NCI-H226 (cell line): ENCODE measurements at regions not wholly inside any gene's neighbourhood (a gene's known extent, or its start where the extent isn't known, plus 50 kb on each side); places are given as distances from the start of the nearest gene placed in this dataset.

ENCODE experiments used
- DNase-seq: peaks from one replicate; pipeline ENCODE4 v3.0.0-alpha.2; 2015

DNA sequence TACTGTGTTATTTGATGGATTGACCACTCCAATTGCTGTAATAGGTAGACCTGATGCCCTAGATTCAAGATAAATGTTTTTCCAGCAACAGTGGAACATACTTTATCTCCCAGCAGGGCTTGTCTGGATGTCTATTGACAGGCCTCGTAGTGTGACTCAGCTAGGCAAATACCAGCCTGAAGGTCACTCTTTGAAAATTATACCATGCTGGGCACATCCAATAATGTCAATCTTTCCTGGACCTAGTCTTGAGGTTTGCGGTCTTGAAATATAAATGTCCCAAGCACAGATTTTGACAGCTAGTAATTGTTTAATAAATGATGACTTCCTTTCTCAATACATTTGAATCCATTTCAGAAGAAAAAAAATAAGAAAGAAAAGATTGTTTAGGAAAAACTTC lies 1138.0 kb upstream of the TMPRSS15 start:
- no peak for DNase-seq

DNA sequence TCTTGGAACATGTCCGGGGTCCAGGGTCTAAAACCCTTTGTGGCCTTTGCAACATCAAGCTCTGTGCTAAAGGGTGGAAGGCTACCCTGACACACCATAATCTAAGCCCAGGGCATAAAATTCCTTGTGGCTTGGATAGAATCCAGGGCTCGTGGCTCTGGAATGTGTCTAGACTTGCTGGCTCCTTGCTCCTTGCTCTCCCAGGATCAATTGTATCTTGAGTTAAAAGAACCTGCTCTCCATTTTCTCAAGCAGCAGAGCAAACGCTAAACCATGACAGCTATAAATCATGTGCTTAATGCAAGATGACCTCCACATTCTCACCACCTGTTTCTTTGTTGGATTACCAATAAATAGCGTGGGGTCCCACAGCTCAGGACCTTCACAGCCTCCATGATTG lies 1140.9 kb upstream of the TMPRSS15 start:
- peak; percentile 33 for DNase-seq

- DNase-seq, result no peak
These were observed 1144.6 kb upstream of the TMPRSS15 start for GRCh38 chr21:19547951-19548840.

- no peak for DNase-seq
These were observed 1150.5 kb upstream of the TMPRSS15 start for GRCh38 chr21:19553919-19554615.

DNA sequence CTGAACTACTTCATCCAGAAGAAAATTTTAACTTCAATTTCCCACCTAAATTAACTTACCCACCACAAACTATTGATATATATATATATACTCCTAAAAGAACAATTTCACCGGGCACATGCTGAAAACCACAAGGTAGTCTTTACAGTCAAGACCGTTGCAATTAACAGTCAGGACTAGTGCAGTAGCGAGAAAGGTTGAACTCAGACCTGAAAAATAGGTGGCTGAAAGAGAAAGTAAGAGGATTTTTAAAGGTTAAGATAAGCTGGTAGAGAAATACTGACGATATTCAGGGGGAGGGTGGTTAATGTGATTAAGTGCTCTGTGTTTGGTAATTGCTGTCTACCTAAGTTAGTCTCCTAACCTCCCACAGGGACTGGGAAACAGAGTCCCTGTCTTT lies 1153.5 kb upstream of the TMPRSS15 start:
- no peak for DNase-seq

GRCh38 chr21:19557488-19557887 lies 1153.9 kb upstream of the TMPRSS15 start:
- no peak for DNase-seq

DNA sequence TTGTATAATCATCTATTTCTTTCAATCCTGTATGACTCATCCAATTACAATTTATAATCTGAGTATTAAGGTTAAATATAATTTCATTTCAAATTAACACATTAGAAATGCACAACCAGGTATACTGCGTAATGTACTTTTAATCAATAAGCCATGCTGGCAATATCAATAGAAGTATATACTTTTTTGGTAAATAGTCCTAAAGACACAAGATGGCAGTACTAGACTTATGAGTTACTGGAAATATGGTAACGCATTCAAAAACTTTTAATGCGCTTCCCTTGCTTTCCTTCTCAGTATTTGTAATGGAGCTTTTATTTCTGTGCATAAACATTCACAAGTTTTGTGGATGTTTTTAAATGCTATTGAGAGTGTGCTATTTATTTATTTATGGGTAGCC lies 1162.0 kb upstream of the TMPRSS15 start:
- no peak for DNase-seq

DNA sequence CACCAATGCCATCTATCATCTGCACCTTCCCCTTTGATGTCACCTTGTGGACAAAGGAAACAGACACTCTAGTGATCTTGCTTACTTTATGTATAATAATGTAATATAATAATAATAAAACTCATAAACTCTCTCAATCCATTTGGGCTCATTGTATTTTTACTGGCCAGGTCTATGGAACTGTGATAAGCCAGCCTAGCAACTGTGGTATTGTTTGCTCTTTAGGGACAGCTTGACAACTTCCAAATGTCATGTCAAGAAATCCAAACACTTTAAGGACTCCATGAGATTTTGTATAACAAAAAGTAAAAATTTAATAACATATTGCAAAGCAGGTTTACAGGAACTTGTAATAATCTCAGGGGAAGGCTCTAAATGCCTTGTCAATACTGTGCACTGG lies 1163.4 kb upstream of the TMPRSS15 start:
- DNase-seq, result no peak

DNA sequence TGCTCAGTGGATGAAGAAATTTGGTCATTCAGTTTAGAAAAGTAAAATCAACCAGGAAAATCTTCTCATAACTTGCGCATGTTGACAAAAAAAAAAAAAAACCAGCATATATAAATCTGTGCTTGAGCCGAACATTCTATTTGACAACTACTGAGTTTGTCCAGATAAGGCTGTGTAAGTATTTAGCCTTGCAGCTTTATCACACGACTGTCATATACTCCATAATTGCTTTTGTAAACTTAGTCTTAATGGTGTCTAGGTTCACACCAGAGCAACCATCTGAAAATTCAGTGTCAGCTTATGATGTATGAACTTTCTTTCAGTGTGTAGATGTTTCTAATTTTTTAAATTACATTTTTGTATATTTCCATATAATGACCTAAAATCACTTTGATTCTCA lies 1173.8 kb upstream of the TMPRSS15 start:
- no peak for DNase-seq

- no peak for DNase-seq
These were observed 1186.5 kb upstream of the TMPRSS15 start for GRCh38 chr21:19590044-19590443.

DNA sequence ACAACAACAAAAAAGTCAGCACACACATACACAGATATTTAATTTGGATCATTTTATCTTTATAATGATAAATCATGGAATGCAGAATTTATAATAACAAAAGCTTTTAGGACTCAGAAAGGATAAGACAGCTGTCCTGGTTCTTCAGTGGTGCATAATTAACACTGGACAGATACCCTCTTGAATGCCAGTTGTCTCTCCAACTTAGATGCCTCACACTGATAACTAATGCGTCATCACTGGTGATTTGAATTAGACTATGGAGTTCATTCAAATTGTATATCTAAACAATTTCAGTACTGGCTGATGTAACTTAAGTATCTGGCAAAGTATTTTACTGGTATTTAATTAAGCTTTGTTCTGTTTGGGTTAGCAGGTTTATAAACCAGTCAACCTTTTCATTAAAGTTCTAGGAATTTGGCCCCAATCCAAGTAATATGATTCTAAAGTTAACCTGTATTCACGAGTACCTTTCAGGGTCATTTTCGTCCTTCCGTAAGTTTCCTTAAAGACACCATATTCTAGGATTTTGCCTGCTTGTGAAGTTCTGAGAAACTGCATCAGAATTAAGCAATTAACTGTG lies 1199.5 kb upstream of the TMPRSS15 start:
- no peak for DNase-seq

- DNase-seq, result peak; percentile 51
These were observed 1204.6 kb upstream of the TMPRSS15 start for GRCh38 chr21:19608101-19608621.

DNA sequence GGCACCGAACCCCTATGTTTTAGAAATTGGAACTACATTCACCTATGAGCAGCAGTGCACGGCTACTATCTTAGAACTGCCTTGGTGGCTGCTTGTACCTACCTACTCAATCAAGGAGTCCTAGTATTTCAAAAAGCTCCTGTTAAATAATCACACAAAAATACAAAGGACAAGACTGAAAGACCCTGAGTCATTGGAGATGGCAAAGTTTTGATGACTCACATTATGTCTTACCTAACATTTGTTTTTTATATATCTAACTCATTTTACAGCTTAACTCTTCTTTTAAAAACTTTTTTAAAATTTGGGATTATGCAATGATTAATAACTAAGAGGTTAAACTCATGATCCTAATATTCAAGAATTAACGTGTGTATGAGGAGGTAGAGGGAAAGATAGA lies 1206.0 kb upstream of the TMPRSS15 start:
- DNase-seq, result no peak

DNA sequence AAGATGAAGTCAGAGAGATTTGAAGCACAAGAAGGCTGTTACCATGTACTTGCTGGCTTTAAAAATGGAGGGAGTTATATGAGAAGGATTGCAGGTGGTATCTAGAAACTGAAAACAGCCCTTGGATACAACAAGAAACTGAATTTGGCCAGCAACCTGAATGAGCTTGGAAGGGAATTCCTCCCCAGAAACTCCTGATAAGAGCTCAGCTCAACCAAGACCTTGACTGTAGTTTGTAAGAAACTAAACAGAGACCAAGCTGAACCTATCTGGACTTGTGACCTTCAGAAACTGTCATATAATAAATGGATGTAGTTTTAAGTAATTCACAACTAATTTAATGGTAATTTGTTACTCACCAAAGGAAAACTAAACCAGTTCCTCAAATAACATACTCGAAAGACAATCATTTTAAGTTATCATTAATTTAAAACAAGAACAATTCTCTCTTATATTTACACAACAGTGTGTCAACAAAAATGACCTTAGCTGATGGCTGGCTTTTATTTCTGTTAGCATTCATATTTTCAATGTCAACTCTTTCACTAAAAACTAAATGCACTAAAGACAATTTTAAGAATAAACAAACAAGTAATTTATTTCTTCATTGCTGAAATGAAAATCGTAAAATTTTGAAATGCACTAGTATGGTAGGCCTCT lies 1218.4 kb upstream of the TMPRSS15 start:
- DNase-seq, result no peak

DNA sequence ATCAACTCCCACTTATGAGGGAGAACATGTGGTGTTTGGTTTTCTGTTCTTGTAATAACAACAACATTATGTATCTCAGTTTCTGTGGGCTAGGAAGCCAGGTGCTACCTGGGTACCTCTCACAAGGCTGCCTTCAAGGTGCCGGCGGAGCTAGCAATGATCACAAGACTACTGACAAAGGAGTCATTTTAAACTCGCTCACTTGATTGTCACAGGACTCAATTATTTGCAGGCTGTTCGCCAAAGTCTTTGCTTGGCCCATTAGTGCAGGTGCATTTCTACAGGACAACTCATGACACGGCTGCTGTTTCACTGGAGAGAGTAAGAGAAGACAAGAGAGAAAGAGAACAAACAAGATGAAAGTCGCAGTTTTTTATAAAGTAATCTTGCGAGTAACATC lies 1237.4 kb upstream of the TMPRSS15 start:
- no peak for DNase-seq

- DNase-seq, result peak; percentile 49
These were observed 1244.8 kb upstream of the TMPRSS15 start for GRCh38 chr21:19648391-19648790.

GRCh38 chr21:19683492-19683891 lies 1279.9 kb upstream of the TMPRSS15 start:
- DNase-seq, result no peak

DNA sequence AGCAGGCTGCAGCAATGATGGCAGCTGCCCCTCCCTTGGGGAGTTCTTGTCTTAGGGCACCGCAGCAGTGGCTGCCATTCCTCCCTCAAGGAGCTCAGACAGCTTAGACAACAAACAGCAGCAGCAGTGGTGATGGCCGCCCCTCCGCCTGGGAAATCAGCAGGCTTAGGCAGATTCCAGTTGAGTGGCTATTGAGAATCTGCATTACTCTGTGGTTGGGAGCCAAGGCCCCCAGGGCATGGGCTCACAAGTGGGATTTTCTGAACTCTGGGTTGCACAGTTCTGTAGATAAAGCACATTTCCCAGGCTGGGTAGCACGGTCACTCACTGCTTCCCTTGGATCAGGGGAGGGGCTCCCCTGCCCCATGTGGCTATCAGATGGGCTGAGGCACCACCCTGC lies 1280.7 kb upstream of the TMPRSS15 start:
- no peak for DNase-seq

GRCh38 chr21:19692231-19692630 lies 1288.6 kb upstream of the TMPRSS15 start:
- DNase-seq, result no peak

GRCh38 chr21:19695796-19696195 lies 1292.2 kb upstream of the TMPRSS15 start:
- DNase-seq, result no peak

GRCh38 chr21:19700476-19700875 lies 1296.9 kb upstream of the TMPRSS15 start:
- no peak for DNase-seq

DNA sequence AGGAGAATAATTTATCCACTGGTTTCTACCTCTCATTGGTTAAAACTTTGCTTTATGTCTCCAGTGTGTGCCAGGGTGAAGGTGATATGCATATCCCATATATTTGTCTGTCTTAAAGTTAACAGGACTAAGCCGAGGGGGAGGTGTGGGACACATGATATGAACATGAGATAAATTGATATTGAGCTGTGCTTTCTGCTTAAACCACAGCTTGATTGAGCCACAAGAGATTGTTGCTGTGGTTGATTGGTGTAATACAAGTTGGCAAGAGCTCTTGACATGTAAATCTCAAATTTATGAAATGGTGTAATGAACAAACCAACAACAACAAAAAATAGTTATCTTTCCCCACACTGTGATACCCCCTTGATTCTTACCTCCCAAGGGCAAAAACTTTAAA lies 1295.5 kb upstream of the NCAM2 start:
- DNase-seq, result no peak

GRCh38 chr21:19704832-19705231 lies 1293.4 kb upstream of the NCAM2 start:
- no peak for DNase-seq
